ENCODE measurements at regions not wholly inside any gene's neighbourhood (a gene's known extent, or its start where the extent isn't known, plus 50 kb on each side); places are given as distances from the start of the nearest gene placed in this dataset.
"Not testable (repeated sequence)": the region's sequence is repeated elsewhere in the genome, so short reads cannot be mapped to it uniquely, and the experiment has no call there.

- no peak for TF ChIP-seq NFRKB (IDR thresholded peaks at IDR 0.05)
These were observed 58.6 kb upstream of the TLL1 start (continued) for GRCh38 chr4:165814256-165815020.

DNA sequence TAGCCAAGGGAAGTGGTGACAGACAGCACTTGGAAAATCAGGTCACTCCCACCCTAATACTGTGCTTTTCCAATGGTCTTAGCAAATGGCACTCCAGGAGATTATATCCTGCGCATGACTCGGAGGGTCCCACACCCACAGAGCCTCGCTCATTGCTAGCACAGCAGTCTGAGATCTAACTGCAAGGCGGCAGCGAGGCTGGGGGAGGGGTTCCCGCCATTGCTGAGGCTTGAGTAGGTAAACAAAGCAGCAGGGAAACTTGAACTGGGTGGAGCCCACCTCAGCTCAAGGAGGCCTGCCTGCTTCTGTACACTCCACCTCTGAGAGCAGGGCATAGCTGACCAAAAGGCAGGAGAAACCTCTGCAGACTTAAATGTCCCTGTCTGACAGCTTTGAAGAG is 53.9 kb upstream of the TLL1 start:
- ATAC-seq; H3K4me3 ChIP-seq (replicated peaks in 1 of 3; ENCODE audit: insufficient read depth in 1 of 3, low read depth in 2 of 3, low read length in 3 of 3); H3K4me2 ChIP-seq (ENCODE audit: low read depth, low read length); H3K79me2 ChIP-seq (ENCODE audit: insufficient read depth, low read length); H3K9ac ChIP-seq (ENCODE audit: insufficient read depth, low read depth, low read length); H3K4me1 ChIP-seq (ENCODE audit: insufficient read depth, low read length); H3K27ac ChIP-seq (ENCODE audit: extremely low read length, insufficient read depth, low read length); FAIRE-seq; H3K27me3 ChIP-seq (ENCODE audit: control insufficient read depth in 1 of 2, insufficient read depth in 2 of 2, low read length in 2 of 2); H4K20me1 ChIP-seq (ENCODE audit: insufficient read depth, low read length); H3K36me3 ChIP-seq (replicated peaks in 1 of 2; ENCODE audit: control insufficient read depth in 1 of 2, insufficient read depth in 2 of 2, low read length in 2 of 2); intact Hi-C loops (cut with micrococcal nuclease; ENCODE audit: unreplicated experiment); BruUV-seq (replicated peaks); H3K9me3 ChIP-seq (ENCODE audit: low read length); H2AFZ ChIP-seq (ENCODE audit: low read length); CTCF ChIA-PET (ENCODE audit: low intra/inter-chr PET ratio, low total read pairs); POLR2A ChIA-PET; in situ Hi-C loops (cut with HindIII; ENCODE audit: extremely low pct_ligation_motif_present, low pct_unique_long_range_greater_than_20kb); DNase-seq (ENCODE audit: low spot score): not testable (repeated sequence)
- WGBS (ENCODE audit: low lambda C conversion rate): no CpG with 5 or more reads among the region's 6 CpGs
